ENCODE measurements at regions not wholly inside any gene's neighbourhood (a gene's known extent, or its start where the extent isn't known, plus 50 kb on each side); places are given as distances from the start of the nearest gene placed in this dataset.

DNA sequence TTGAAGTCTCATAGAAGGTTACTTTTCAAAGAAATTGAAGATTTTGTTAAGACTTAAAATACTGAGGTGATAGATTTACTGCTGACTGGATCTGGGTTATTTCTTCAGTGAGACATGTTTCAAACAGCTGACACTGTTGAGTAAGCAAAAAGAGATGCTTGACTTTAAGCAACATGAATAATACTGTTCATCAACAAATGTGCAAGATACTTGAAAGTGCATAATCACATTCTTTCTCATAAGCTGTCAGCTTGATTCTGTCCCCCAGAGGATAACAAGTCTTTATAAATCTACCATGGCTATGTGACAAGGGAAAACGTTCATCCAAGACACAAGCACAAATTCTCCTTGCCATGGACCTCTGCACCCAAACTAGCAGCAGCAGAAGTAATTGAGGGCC lies 260.1 kb upstream of the CDH18 start:
- no peak overlapping the region for H3K4me3 ChIP-seq (ENCODE audit: low read depth, low read length)
- TF ChIP-seq, protein P1, sequence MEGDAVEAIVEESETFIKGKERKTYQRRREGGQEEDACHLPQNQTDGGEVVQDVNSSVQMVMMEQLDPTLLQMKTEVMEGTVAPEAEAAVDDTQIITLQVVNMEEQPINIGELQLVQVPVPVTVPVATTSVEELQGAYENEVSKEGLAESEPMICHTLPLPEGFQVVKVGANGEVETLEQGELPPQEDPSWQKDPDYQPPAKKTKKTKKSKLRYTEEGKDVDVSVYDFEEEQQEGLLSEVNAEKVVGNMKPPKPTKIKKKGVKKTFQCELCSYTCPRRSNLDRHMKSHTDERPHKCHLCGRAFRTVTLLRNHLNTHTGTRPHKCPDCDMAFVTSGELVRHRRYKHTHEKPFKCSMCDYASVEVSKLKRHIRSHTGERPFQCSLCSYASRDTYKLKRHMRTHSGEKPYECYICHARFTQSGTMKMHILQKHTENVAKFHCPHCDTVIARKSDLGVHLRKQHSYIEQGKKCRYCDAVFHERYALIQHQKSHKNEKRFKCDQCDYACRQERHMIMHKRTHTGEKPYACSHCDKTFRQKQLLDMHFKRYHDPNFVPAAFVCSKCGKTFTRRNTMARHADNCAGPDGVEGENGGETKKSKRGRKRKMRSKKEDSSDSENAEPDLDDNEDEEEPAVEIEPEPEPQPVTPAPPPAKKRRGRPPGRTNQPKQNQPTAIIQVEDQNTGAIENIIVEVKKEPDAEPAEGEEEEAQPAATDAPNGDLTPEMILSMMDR (IDR thresholded peaks at IDR 0.05; ENCODE audit: control insufficient read depth, extremely low read depth, insufficient read depth) = no peak
- DNase-seq (ENCODE audit: low read depth) = no peak

DNA sequence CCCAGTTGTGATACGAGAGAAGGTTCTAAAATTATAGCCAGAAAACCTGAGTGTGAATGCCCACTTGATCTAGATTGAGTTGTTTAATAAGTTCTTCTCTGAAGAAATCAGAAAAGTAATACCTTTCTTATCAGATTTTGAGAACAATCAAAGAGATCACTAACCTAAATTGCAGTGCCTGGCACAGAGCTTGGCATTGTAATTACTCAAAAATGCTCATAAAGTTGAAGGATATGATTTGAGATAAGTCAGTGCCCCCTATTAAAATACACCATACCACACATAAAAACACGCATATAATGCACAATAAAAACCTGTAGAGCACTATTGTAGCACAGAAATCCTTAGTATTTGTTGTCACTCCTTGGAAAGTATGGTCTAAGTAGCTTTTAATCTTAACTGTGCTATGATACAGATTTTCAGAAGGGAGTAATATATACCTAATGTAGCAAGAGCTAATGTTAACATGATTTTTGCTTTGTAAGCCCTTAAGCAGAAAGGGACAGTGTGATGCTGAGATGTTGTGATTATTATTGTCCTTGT lies 257.5 kb upstream of the CDH18 start:
- TF ChIP-seq, protein P1 (IDR thresholded peaks at IDR 0.05; ENCODE audit: control insufficient read depth, extremely low read depth, insufficient read depth) = no peak
- no peak overlapping the region for H3K4me3 ChIP-seq (ENCODE audit: low read depth, low read length)
- no peak for DNase-seq (ENCODE audit: low read depth)

DNA sequence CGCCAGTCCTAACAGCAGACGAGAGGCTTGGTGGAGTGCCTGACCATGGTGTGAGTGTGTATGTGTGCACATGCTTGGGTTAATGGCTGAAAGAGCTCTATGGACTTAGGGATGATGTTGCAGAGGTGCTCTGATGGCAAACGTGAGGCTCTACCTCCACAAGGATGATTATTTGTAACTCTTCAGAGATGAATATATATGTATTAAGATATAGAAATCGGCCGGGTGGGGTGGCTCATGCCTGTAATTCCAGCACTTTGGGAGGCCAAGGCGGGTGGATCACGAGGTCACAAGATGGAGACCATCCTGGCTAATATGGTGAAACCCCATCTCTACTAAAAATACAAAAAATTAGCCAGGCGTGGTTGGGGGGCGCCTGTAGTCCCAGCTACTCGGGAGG lies 253.4 kb upstream of the CDH18 start:
- no peak overlapping the region for H3K4me3 ChIP-seq (ENCODE audit: low read depth, low read length)

DNA sequence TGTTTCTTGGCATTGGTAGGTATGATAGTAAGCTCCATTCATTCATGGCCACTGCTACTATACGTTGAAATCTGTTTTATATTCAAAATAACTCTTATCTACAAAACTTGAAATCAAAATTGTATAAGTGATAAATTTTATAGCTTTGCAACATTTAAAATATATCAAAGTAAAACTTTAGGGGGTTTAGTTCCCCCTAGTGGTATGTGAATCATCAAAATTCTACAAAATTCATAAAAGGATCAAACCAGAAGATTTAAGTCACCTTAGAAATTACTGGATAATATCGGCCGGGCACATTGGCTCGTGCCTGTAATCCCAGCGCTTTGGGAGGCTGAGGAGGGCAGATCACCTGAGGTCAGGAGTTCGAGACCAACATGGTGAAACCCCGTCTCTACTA lies 243.0 kb upstream of the CDH18 start:
- no peak for DNase-seq (ENCODE audit: low read depth)
- TF ChIP-seq, protein P1 (IDR thresholded peaks at IDR 0.05; ENCODE audit: control insufficient read depth, extremely low read depth, insufficient read depth) = no peak
- no peak overlapping the region for H3K4me3 ChIP-seq (ENCODE audit: low read depth, low read length)

More for the DNA sequence above, 253.4 kb upstream of the CDH18 start:
- no peak for DNase-seq (ENCODE audit: low read depth)
- TF ChIP-seq, protein P1 (IDR thresholded peaks at IDR 0.05; ENCODE audit: control insufficient read depth, extremely low read depth, insufficient read depth) = no peak

DNA sequence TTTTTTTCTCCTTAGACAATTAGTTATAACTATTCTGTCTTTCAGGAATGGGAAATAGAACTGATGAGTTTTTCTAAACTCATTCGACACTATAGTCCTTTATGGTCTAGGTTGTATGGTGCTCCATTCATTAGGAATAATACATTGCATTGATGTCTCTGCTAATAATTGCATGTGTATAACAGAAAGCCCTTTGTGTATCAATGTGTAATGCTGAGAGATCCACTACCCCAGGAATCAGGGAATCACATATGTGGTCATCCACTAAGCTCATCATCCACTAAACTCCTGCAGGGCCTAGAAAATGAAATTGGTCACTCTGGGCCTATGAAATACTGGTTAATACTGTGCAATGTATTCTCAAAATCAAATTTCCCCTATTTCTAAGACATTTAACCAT lies 242.0 kb upstream of the CDH18 start:
- no peak overlapping the region for H3K4me3 ChIP-seq (ENCODE audit: low read depth, low read length)
- no peak for DNase-seq (ENCODE audit: low read depth)
- TF ChIP-seq, protein P1 (IDR thresholded peaks at IDR 0.05; ENCODE audit: control insufficient read depth, extremely low read depth, insufficient read depth) = no peak

DNA sequence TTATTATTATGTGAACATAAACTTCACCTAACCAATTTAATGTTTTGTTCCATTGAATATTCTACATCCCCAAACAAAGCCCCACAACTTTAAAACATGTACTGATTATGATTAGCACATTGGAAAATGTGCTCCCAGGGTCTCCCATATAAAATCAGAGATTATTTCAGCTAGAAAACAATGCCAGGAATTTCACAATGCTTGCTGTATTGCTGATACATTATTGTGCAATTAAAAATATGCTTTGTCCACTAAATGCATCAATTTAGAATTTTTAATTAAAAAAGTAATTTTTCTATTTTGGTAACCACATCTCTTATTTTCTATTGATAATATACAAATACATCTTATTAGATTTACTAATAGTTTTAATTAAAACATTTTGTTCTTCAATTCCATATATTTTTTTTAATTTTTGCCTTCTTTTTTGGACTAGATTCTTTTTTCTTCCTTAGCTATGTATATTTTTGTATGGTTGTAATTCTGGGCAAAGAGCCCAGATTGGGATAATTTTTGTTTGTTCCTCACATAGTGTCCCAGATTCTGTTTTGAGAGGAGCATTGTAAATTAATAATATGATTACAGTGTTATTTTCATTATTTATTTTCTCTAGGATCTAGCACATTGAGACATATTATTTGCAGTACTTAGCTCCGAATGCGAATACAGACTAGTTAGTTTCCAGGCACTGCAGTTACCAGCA lies 241.5 kb upstream of the CDH18 start:
- DNase-seq (ENCODE audit: low read depth) = peak; percentile 89
- H3K4me3 ChIP-seq (ENCODE audit: low read depth, low read length) = no peak overlapping the region
- TF ChIP-seq, protein P1 (IDR thresholded peaks at IDR 0.05; ENCODE audit: control insufficient read depth, extremely low read depth, insufficient read depth) = no peak

DNA sequence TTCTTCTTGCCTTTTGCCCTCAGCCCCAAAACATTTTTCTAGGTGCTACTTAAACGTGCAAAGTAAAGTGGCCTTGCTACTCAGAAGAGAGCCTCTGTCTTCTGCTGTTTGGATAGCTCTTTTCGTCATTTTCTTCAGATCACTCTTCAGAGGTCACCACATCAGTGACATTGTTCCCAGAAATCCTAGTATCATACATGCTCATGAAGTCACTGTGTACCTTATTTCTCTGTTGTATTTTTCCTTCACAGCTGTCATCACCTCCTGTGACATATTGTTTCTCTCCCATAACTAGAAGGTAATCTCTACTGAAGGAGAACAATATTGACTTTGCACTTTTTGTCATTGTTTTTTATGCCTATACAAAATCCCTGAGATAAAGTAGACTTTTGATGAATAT lies 237.0 kb upstream of the CDH18 start:
- TF ChIP-seq, protein P1 (IDR thresholded peaks at IDR 0.05; ENCODE audit: control insufficient read depth, extremely low read depth, insufficient read depth) = no peak
- no peak overlapping the region for H3K4me3 ChIP-seq (ENCODE audit: low read depth, low read length)
- no peak for DNase-seq (ENCODE audit: low read depth)

All from LNCaP clone FGC (cell line).